ENCODE measurements at regions not wholly inside any gene's neighbourhood (a gene's known extent, or its start where the extent isn't known, plus 50 kb on each side); places are given as distances from the start of the nearest gene placed in this dataset.

DNA sequence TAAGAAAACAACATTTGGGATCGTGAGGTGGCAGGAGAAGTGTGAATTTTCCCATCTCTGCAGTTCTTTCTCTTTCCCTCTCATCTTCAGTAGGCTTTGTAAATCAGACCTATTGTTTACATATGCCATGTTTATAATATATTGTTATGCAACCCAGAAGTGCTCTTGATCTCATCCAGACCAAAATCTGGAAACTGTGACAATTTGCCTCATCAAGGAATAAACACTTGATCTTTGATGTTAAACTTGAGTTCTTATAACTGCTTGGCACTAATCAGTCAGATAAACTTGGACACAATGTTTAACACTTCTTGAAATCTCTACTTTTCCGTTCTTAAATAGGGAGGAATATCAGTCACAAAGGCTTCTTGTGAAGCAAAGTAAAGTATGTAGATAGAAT lies 384.7 kb downstream of the DMRT2 start:
- no peak for DNase-seq

DNA sequence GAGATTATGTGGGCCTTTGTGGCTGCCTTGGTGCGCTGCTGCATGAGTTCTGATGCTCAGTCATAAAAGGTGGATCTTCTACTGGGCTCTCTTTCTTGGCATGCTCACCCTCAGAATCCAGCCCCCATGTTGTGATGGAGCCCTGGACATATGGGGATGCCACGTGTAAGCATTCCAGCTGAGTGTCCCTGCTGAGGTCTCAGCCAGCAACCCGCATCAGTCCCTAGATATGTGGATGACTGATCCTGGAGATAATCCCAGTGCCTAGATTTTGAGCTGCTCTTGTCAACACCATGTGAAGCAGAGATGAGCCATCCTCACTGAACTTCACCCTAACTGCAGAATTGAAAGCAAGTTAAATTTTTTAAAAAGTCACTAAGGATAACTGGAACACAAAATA lies 390.1 kb downstream of the DMRT2 start:
- DNase-seq, result no peak

DNA sequence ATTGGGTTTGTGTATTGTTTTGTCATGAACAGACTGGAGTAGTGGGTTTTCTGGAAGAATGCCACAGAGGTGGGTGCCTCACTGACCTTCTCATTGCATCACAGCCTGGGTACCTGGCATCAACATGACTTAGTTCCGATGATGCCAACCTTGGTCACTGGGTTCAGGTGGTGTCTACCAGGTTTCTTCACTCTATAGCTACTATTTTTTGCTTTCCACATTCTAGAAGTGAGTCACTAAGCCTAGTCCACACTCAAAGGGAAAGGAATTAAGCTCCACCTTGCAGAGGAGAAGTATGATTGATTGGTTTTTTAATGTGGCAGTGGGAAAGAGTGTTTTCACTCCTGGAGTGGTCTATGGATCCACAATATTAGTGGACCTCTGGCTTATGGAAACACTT lies 391.9 kb downstream of the DMRT2 start:
- DNase-seq, result no peak

DNA sequence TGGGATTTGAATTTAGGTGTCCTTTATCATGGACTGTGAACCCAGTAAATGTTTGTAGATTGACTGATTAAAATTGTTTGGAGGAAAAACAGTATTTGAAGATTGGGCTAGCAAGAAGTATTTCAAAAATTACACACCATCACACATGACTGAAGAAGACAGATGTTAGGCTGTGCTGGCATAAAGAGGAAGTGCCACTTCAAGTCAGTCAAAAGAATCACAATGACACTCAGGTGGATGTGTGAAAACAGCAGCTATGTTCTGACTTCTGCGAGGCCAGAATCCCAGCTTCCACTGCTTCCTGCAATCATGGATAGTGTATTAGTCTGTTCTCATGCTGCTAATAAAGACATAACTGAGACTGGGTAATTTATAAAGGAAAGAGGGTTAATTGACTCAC lies 393.3 kb downstream of the DMRT2 start:
- no peak for DNase-seq

DNA sequence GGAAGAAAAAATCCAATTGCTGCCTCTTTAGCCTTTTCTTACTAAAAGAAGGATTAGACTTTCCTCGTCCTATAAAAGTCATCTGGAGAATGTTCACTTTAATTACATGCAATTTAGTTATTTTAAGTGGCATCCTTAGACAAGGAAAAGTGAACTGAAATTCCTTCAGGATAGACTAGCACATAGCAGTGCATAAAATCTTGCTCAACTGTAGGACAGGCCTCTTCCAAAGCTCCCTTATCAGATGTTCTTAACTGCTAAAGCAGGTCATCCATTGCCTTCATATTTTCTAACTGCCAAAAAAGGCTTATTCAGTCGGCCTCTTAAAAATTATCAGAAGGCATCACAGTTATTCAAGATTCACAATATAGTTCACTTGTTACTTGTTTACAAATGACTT lies 396.5 kb downstream of the DMRT2 start:
- DNase-seq, result no peak

DNA sequence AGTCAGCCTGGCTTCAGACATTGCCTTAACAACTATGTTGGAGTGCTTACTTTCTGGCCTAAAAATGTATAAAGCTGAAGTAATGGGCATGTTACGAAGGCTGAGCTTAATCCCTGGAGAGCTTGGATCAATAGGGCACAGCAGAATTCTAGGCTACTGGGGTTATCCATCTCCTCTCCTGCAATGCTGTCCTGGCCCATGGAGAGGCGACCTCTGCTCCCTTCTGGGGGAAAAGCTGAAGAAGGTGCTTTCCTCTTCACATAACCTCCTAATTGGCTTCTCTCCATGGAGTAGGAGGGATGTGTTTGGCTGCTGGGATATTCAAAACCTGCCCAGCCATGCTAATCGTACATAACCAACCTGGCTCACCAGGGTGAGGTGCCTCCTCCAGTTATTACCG lies 403.5 kb downstream of the DMRT2 start:
- no peak for DNase-seq

DNA sequence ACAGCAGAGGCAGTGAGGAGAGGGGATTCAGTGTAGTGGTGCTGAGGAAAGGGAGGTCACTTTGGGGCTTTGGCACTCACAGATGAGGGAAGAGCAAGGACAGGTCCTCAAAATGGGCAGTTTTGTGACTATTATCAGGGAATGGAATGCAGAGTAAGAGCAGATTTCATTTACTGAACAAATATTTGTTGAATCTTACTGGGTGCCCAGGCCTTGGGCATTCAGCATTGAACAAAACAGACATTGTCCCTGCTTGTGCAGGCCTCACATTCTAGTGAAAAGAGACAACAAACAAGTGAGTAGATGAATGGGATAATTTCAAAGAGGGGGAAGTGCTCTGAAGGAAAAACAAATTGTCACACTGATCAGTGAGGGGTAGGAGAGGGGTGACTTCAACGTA lies 404.1 kb downstream of the DMRT2 start:
- no peak for DNase-seq

DNA sequence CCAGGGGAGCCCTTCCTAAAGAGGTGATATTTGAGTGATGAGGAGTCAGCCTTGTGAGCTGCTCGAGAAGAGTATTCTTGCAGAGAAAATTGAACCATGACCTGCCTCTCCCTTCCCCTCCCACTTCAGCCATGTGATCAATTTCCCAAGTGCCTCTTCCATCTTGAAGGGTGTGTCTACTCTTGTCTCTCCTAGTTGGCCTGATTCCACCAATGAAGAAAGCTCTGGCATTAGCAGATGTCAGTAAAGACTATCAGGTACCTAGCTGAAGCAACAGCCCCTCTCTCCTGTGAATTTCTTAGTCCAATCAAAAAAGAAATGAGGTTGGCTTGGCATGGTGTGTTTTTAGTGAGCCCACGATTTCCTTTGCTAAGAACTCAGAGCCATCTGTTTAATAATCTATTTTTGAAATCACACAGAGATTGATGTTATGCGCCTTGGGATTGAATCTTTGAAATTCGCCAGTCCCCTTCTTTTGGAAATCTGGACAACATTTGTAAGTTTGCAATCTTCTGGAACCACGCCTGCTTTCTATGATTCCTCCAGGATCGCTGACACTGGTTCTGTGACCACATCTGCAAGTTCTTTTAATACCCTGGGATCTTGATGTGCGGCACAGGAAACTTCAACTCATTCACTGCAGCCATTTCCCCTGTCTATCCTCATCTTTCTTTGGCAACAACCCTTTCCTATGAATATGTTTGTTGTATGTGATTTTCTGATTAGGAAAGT lies 404.6 kb downstream of the DMRT2 start:
- no peak for DNase-seq

DNA sequence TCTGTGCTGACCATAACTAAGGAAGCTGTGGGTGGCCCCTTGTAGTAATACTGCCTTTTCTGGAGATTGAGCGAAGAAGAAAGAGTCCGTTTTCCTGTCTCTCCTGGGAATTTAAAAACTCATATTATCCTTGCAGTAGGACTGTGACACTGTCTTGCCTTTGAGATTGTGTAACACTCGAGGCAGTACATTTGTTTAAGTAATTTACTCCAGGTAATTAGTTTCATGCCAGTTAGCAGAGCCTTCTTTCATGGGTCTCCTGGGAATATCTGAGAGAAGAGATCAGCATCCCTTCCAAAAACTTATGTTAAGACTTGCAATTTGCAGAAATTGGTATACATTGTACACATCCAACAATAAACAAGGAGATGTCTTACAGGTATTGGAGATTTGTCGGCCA lies 405.6 kb downstream of the DMRT2 start:
- DNase-seq, result no peak

DNA sequence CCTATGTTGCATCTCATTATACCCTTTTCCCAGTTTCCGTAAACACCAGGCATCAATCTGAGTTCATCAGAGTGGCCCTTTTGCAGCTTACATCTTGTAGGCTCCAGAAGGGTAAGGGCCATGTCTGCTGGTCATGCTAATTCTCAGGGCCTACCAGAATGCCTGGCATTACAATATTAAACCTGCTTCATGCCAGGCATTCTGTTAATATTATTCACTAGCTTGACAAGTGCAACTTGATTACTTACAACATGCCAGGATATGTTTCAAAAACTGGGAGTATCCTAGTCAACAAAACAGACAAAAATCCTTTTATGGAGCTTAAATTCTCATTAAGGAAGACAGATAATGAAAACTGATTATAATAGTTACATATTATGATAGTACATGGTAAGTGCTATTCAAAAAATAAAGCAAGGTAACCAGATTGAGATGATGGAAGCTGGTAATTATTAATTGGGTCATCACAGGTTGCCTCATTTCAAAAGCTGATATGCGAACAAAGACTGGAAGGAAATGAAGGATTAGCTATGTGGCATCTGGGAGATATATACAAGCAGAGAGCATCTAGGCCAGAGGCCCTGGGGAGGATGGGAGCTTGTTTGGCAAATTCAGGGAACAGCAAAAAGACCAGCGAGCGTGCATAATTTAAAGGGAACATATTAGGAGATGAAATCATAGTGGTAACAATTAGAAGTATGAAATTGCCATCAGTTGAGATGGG lies 406.3 kb downstream of the DMRT2 start:
- DNase-seq, result no peak

DNA sequence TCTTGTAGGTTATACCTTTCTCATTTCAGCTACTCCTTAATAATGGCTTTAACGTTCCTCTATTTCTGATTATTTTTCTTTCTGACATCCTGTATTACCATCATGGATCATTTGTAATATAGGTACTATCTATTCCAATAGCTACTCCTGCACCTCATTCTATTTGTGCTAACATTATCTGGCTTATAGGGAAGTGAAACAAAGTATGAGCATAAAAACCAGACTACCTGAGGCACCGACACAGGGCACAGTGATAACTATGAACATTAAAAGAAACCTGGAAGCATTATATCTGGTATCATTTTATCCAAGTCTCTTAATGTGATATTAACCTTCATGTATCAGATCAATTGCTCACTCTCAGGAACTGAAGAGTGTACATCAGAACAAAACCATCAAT lies 407.3 kb downstream of the DMRT2 start:
- no peak for DNase-seq

DNA sequence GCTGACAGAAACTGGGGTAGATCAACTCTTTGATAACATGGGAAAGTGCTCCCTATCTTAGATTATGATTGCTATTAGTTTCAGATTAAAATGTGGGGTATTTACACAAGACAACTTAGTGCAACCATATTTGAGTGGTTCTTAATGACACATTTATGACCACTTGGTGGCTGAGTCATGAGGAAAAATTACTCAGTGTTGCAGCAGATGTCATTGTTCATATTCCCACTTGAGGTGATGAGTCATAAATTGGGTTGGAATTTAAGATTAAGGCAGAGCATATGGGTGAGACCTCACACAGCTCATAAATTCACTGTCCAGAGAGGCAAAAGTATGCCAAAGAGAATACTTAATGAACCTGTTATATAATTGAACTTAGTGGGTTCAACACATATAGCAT lies 408.3 kb downstream of the DMRT2 start:
- no peak for DNase-seq

DNA sequence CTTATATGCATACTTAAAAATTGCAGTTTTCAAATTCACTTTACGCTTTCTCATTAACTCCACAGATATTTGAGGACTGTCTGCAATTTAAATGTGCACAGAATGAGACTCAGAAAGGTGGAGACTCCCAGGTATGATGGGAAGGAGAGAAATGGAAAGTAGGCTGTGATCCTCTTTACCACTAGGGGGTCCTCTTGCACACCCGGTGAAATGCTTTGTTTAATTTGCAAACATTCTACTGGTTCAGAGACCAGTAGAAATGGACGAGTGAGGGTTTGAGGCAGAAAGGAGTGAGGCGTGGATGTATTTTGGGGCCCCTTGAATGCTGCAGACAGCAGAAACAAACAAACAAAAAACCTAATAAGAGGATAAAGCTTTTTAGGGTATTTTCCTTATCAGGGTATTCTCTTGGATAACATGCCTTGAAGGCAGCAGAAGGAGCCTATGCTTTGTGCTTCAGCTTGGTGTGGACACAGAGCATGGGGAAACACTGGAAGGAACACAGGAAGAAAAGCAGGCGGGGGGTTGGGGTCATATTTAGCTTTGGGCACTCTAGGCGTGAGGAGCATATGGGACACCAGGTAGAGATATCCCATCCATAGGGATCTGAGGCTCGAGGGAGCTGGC lies 410.1 kb downstream of the DMRT2 start:
- DNase-seq, result no peak

DNA sequence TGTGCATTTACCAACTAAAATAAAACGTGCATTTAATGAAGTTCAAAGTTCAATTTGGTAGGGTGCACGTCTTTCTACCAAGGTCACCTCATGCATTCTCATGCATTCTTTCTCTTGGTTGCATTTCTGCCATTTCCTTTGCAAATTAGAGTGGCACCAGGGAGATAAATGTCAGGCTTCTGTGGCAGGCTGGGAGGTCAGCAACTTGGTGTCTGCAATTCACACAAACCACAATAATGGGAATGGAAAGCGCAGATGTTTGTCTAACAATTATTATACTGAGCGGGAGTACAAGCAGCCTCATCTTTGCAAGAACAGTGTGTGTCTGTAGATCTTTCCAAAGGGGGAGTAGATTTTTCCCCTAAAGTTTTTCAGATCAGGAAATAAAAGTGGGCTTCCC lies 411.7 kb downstream of the DMRT2 start:
- no peak for DNase-seq

DNA sequence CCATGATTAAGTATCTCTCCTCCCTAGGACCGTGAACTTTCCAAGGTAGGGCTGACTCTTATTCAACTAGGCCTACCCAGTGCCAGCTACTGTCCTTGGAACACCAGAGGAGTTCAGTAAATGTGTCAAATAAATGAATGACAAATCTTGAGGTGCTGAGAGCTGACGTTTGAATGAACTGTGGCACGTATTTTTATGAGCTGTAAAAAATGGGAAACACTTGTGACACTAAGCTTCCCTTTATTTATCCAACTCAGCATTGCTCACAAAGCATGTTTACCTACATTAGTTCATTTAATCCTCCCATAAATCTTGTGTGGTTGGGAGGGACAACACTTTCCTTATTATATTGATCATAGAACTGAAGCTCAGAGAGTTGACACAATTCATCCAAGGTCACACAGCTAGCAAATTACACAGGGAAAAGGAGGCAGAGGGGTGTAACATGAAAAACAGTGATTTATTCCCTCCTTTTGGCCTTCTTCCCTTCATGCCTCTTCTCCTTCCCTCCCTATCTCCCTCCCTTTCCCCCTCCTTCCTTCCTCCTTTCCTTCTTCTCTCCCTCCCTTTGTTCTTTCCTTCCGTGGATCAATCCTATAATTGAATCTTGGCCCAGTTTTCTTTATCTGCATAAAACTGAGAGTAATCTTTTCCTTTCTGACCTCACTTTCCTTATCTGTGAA lies 412.6 kb downstream of the DMRT2 start:
- no peak for DNase-seq

DNA sequence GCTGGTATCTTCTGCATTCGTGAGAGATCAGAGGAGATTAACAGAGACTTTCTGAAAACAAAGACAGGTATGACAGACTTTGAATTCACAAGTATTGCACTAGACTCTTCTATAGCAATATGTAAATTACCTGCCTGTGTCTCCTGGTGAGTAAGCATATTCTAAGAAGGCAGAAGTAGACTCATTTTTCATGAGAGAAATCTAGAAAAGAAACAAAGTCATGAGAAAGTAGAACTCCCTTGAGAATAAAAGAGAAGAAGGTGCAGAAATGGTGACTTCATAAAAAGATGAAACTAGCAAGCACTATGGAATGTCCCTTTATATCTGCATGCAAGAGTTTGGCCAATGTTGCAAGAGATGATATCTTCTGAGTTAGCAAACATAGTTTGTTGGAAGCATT lies 419.8 kb downstream of the DMRT2 start:
- DNase-seq, result no peak

DNA sequence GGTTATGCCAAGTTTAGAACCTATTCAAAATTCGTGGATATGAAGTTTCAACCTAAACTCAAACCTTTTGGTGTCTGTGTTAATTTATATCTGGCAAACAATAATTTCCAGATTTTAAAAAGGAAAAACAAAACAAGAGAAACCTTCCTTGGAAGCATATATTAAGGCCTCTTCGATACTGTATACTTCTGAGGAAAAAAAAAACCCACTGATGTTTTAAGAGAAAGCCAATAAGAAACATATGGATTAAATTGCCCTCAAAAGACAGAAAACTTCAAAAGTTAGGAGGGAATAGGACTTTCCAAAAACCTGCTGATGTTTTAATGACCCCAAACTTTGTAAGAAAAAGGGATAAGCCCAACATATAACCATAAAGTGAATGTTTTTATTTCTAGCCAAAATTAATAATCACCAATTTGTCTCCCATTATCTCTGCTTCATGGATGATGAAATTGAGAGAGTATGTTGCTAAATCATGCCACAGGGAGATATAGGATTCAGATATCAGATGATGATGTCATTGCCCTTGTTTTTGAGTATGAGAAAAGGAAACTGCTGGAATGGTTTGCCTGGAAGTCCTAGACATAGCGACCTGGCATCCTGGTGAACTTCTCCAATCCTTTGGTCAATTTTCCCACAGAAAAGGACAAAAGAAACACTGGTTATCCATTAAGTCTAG lies 423.9 kb downstream of the DMRT2 start:
- DNase-seq, result no peak

DNA sequence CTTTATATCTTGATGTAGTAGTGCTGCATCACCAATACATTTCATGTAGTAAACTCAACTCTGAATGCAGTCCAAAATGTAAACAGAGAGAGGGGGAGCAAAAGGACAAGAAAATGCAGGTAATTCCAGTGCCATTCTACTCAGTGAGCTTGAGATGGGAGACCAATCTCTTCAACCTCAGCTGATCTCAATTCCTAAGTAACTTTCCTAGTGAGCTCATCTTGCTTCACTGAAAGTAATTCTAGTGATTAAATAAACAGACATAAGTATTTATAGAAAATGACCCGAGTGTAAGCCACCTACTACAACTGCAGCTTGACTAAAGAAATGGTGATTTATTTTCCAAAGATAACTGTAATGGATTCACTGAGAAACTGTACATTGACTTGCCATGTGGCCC lies 424.5 kb downstream of the DMRT2 start:
- DNase-seq, result no peak

DNA sequence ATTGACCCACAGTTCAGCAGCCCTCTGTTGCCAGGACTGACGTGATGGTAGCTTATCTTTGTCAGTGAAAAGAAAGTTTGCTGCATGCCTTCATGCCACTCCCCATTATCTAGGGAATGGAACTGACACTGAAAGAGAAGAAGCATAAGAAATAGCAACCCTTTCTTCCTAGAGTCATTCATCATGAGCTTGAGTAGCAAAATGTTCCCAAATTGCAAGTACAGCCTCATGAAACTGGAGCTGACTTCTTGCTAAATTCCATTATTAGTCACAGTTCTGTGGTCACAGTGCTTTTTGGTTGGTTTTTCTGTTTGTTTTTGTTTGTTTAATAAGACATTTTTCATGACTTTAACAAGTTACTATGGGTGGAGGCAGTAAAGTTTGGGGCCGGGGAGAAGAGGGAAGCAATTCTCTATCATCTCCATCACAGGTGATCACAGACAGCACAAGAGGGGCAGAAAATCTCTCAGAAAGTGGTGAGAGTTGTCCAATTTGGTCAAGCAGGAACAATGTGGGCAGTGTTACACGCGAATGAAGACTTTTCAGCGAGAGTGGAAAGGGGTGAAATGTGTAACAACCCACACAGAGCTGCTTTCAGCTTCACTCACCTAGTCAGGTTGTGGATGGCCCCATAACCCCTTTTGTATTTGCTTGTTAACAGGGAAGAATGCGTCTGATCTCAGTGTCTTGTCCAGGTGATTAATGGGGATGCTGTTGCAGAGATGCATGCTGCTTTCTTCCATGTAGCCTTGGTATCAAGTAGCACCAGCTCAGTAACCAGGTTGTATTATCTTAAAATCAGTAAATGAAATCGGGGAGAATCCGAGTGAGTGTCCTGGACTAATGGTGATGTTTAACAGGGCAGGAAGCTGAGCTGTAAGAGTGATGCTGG lies 440.4 kb downstream of the DMRT2 start:
- DNase-seq, result peak; percentile 25

DNA sequence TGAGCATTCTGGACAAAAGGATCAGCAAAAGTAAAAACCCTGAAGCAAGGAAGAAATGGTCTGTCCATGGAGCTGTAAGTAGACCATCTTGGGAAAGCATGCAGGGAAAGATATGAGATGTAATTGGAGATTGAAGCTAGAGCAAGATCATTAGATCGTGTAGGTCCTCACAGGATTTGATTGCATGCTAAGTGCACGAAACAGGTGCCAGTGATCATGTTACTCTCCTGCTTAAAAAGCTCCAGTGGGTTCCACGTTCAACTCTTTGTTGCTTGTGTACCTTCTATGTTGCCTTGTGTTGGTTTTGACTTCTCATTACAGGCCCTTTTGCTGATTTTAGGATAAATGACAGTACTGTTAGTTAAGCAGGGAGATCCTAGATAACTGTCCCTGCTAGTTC lies 442.0 kb downstream of the DMRT2 start:
- no peak for DNase-seq

DNA sequence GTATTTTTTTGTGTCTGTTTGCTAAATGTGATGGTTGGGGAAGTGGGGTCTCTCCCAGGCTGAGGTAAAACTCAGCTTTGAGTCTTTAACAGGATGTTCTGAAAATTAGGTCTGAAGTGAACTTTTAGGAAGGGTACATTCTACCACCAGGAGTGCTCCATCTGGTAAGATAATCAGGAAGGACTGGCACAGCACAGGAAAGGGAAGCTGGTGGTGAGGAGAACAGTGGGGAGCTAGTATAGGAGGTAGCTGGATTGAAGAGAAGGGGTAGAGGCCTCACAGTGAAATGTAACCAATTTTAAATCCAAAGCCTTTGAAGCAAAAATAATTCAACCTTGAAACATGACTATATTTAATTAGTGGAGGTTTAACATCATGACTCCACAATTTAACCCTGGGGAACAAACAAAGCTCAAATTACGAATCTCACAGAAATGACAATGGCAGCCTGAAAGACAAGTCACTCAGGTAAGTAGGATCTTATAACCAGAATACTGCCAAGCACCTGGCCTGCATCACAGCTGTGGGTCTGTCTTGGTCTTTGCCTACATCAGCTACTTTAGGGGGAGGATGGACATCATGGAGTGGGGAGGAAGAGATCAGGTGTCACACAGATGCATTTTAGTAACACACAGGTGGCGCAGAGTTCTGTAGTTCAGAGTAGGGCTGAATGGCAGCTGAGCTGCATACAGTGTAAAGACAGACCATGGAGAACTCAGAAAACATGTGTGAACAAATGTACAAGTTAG lies 445.3 kb downstream of the DMRT2 start:
- DNase-seq, result no peak
